ENCODE measurements at regions not wholly inside any gene's neighbourhood (a gene's known extent, or its start where the extent isn't known, plus 50 kb on each side); places are given as distances from the start of the nearest gene placed in this dataset.

GRCh38 chr16:61596655-61597054, 439.6 kb downstream of the CDH8 start:
- no peak for FAIRE-seq

GRCh38 chr16:61595605-61596004, 440.6 kb downstream of the CDH8 start:
- no peak for FAIRE-seq

GRCh38 chr16:61590577-61590976, 445.7 kb downstream of the CDH8 start:
- no peak for FAIRE-seq

- FAIRE-seq = no peak
These were observed 448.7 kb downstream of the CDH8 start for GRCh38 chr16:61587526-61587925.

GRCh38 chr16:61581417-61582046, 454.7 kb downstream of the CDH8 start:
- FAIRE-seq = no peak

GRCh38 chr16:61580579-61580978, 455.7 kb downstream of the CDH8 start:
- no peak for FAIRE-seq

- no peak for FAIRE-seq
These were observed 457.0 kb downstream of the CDH8 start for GRCh38 chr16:61579195-61579594.

- no peak for FAIRE-seq
These were observed 459.8 kb downstream of the CDH8 start for GRCh38 chr16:61576476-61576875.

- FAIRE-seq = no peak
These were observed 460.6 kb downstream of the CDH8 start for GRCh38 chr16:61575617-61576016.

- no peak for FAIRE-seq
These were observed 467.2 kb downstream of the CDH8 start for GRCh38 chr16:61569028-61569427.

GRCh38 chr16:61564716-61565115, 471.5 kb downstream of the CDH8 start:
- FAIRE-seq = no peak

- no peak for FAIRE-seq
These were observed 480.4 kb downstream of the CDH8 start for GRCh38 chr16:61555718-61556441.

GRCh38 chr16:61549327-61549726, 486.9 kb downstream of the CDH8 start:
- no peak for FAIRE-seq

- FAIRE-seq = no peak
These were observed 488.6 kb downstream of the CDH8 start for GRCh38 chr16:61547626-61548025.

GRCh38 chr16:61544165-61544564, 492.1 kb downstream of the CDH8 start:
- no peak for FAIRE-seq

- FAIRE-seq = no peak
These were observed 496.0 kb downstream of the CDH8 start for GRCh38 chr16:61540216-61540615.

GRCh38 chr16:61530697-61531096, 505.5 kb downstream of the CDH8 start:
- no peak for FAIRE-seq

- no peak for FAIRE-seq
These were observed 535.4 kb downstream of the CDH8 start for GRCh38 chr16:61500851-61501250.

GRCh38 chr16:61480250-61480649, 556.0 kb downstream of the CDH8 start:
- no peak for FAIRE-seq

GRCh38 chr16:61471737-61472136, 564.5 kb downstream of the CDH8 start:
- FAIRE-seq = no peak

GRCh38 chr16:61471023-61471422, 565.2 kb downstream of the CDH8 start:
- no peak for FAIRE-seq

- FAIRE-seq = no peak
These were observed 571.0 kb downstream of the CDH8 start for GRCh38 chr16:61465285-61465684.

- no peak for FAIRE-seq
These were observed 576.2 kb downstream of the CDH8 start for GRCh38 chr16:61460020-61460419.

- FAIRE-seq = peak; percentile 98
These were observed 600.9 kb downstream of the CDH8 start for GRCh38 chr16:61435346-61435745.

- no peak for FAIRE-seq
These were observed 603.8 kb downstream of the CDH8 start for GRCh38 chr16:61432421-61432820.
